Panc1 (cell line): ENCODE measurements at regions not wholly inside any gene's neighbourhood (a gene's known extent, or its start where the extent isn't known, plus 50 kb on each side); places are given as distances from the start of the nearest gene placed in this dataset.

Experiments
- ATAC-seq: fragments of 200-7000 bp; cut with Tn5 transposase; 2 replicates; pipeline ENCODE4 v1.9.1; 2020; ENCODE audit warnings: mild to moderate bottlenecking, moderate library complexity
- BruUV-seq: library from RNA; stranded (reverse); fragments of 400-500 nt; replicated peaks from 2 replicates; lab custom pipeline; 2021; lab: Mats Ljungman, UMichigan
- CTCF ChIA-PET: fragments of 300-600 bp; sonication (Branson Sonifier 250); formaldehyde crosslinking; loops from one replicate; lab custom pipeline; 2022; ENCODE audit warnings: antibody characterized with exemption; lab: Charles Lee
- POLR2A ChIA-PET: fragments of 300-600 bp; sonication (Branson Sonifier 250); formaldehyde crosslinking; loops from one replicate; lab custom pipeline; 2022; ENCODE audit warnings: antibody characterized with exemption; lab: Charles Lee
- DNase-seq: peaks from one replicate; pipeline ENCODE4 v3.0.0-alpha.2; 2010; ENCODE audit warnings: low read depth, low spot score
- H3K27ac ChIP-seq: 2 replicates; pipeline ENCODE4 v1.5.1; 2011; ENCODE audit warnings: mild to moderate bottlenecking, low read length, inconsistent platforms
- H3K27me3 ChIP-seq: fragments of 200-500 bp; sonication (Bioruptor generic); 2 replicates; pipeline ENCODE4 v1.6.0; 2014; ENCODE audit warnings: low read length, inconsistent platforms; ENCODE audit not compliant: control insufficient read depth, insufficient read depth
- H3K36me3 ChIP-seq: fragments of 200-500 bp; sonication (Bioruptor generic); 2 replicates; pipeline ENCODE4 v1.5.1; 2014; ENCODE audit warnings: inconsistent platforms, mild to moderate bottlenecking, low read length, moderate library complexity; ENCODE audit not compliant: control insufficient read depth, insufficient read depth
- H3K4me1 ChIP-seq: 2 replicates; pipeline ENCODE4 v1.5.1; 2011; ENCODE audit warnings: inconsistent platforms, mild to moderate bottlenecking, low read length, moderate library complexity; ENCODE audit not compliant: control insufficient read depth, insufficient read depth
- H3K4me3 ChIP-seq, 2 experiments: 2 replicates each; pipeline ENCODE4 v1.5.1; 2011 to 2012; ENCODE audit warnings: low read depth in 2 of 2, low read length in 2 of 2, mild to moderate bottlenecking in 2 of 2, inconsistent platforms in 1 of 2, moderate library complexity in 1 of 2
- H3K9me3 ChIP-seq: fragments of 200-500 bp; sonication (Bioruptor generic); 2 replicates; pipeline ENCODE4 v1.5.1; 2014; ENCODE audit warnings: low read depth, mild to moderate bottlenecking, inconsistent platforms, low read length, moderate library complexity; ENCODE audit not compliant: control insufficient read depth, insufficient read depth
- POLR2AphosphoS5 ChIP-seq: IDR thresholded peaks from 2 replicates; pipeline ENCODE4 v1.6.1; 2012; ENCODE audit warnings: mild to moderate bottlenecking, low read depth, low read length, moderate library complexity
- SIN3A ChIP-seq: IDR thresholded peaks from 2 replicates; pipeline ENCODE4 v1.6.1; 2012; ENCODE audit warnings: low read depth, mild to moderate bottlenecking, low read length, moderate library complexity, borderline replicate concordance; ENCODE audit not compliant: insufficient read depth
- TCF7L2 ChIP-seq: IDR thresholded peaks from 2 replicates; pipeline ENCODE4 v1.6.1; 2011; ENCODE audit warnings: mild to moderate bottlenecking, low read depth, low read length, inconsistent platforms
- in situ Hi-C: cut with HindIII; loops from 2 replicates; pipeline ENCODE4 v1.10.0; 2016; ENCODE audit warnings: low sequenced_read_pairs, low pct_unique_long_range_greater_than_20kb
- intact Hi-C: fragments of 100-400 bp; cut with micrococcal nuclease; formaldehyde crosslinking; loops from one replicate; pipeline ENCODE4 v1.10.0; 2022; ENCODE audit not compliant: unreplicated experiment
- TF ChIP-seq, protein P1 (sequence below): fragments of 450-650 bp; IDR thresholded peaks from 2 replicates; pipeline ENCODE4 v1.5.1; 2017; ENCODE audit warnings: mild to moderate bottlenecking
- TF ChIP-seq, protein P2 (sequence below), 2 experiments: IDR thresholded peaks; 2 replicates each; pipeline ENCODE4 v1.6.1; 2011 to 2012; ENCODE audit warnings: low read depth in 2 of 2, control low read depth in 1 of 2, low read length in 1 of 2, mild to moderate bottlenecking in 1 of 2, moderate library complexity in 1 of 2; ENCODE audit not compliant: insufficient read depth in 1 of 2

DNA sequence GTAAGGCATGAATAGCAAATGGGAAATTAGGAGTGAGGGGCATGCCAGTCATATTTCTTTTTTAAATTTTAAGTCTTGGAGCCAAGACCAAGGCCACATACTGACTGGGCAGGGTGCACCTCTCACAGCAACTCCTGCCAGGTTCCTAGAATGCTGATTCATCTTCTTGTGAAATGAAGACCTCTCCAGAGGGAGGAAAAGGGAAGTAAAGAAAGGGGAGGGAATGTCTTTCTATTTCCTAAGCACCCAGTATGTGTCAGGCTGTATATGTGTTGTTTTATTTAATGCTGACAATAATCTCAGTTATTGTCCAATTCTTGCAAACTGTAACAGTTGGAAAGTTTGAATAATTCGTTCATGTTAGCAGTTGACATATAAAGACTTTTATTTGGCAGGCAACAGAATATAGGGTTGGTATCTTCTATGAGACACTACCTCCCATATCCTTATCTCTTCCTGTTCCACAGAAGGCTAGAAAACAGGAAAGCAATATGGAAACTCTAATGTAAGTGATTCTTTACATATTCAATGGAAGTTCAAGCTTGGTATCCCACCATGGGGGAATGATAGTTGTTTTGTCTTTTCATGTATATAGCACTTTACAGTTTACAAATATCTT, 259.1 kb upstream of the USP24 start:
- no peak overlapping the region for H3K4me3 ChIP-seq
- TF ChIP-seq POLR2AphosphoS5 (no peak), TCF7L2 (no peak), SIN3A (no peak)
- TF ChIP-seq, protein P1, sequence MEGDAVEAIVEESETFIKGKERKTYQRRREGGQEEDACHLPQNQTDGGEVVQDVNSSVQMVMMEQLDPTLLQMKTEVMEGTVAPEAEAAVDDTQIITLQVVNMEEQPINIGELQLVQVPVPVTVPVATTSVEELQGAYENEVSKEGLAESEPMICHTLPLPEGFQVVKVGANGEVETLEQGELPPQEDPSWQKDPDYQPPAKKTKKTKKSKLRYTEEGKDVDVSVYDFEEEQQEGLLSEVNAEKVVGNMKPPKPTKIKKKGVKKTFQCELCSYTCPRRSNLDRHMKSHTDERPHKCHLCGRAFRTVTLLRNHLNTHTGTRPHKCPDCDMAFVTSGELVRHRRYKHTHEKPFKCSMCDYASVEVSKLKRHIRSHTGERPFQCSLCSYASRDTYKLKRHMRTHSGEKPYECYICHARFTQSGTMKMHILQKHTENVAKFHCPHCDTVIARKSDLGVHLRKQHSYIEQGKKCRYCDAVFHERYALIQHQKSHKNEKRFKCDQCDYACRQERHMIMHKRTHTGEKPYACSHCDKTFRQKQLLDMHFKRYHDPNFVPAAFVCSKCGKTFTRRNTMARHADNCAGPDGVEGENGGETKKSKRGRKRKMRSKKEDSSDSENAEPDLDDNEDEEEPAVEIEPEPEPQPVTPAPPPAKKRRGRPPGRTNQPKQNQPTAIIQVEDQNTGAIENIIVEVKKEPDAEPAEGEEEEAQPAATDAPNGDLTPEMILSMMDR, result no peak
- TF ChIP-seq, protein P2, sequence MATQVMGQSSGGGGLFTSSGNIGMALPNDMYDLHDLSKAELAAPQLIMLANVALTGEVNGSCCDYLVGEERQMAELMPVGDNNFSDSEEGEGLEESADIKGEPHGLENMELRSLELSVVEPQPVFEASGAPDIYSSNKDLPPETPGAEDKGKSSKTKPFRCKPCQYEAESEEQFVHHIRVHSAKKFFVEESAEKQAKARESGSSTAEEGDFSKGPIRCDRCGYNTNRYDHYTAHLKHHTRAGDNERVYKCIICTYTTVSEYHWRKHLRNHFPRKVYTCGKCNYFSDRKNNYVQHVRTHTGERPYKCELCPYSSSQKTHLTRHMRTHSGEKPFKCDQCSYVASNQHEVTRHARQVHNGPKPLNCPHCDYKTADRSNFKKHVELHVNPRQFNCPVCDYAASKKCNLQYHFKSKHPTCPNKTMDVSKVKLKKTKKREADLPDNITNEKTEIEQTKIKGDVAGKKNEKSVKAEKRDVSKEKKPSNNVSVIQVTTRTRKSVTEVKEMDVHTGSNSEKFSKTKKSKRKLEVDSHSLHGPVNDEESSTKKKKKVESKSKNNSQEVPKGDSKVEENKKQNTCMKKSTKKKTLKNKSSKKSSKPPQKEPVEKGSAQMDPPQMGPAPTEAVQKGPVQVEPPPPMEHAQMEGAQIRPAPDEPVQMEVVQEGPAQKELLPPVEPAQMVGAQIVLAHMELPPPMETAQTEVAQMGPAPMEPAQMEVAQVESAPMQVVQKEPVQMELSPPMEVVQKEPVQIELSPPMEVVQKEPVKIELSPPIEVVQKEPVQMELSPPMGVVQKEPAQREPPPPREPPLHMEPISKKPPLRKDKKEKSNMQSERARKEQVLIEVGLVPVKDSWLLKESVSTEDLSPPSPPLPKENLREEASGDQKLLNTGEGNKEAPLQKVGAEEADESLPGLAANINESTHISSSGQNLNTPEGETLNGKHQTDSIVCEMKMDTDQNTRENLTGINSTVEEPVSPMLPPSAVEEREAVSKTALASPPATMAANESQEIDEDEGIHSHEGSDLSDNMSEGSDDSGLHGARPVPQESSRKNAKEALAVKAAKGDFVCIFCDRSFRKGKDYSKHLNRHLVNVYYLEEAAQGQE (IDR thresholded peaks at IDR 0.05; ENCODE audit: insufficient read depth in 1 of 2, low read depth in 2 of 2, low read length in 1 of 2), result no peak
- no peak overlapping the region for H3K27ac ChIP-seq
- H3K9me3 ChIP-seq, result no peaks in the 10 kb centered on the region
- POLR2A ChIA-PET, result no interaction called here
- intact Hi-C loops, result loop anchor here (10.0 kb wide), 1 partner anchor 1101 kb away; the partner anchor contains the start of gene PLPP3
- no peaks in the 10 kb centered on the region for H3K36me3 ChIP-seq
- ATAC-seq, result no peak
- no peak for DNase-seq
- BruUV-seq, result no TSS peak
- H3K27me3 ChIP-seq, result no peaks in the 10 kb centered on the region
- H3K4me1 ChIP-seq, result no peaks in the 10 kb centered on the region; the same call in 1 of the 2 replicates
- in situ Hi-C loops, result no loop called here
- CTCF ChIA-PET, result no interaction called here

DNA sequence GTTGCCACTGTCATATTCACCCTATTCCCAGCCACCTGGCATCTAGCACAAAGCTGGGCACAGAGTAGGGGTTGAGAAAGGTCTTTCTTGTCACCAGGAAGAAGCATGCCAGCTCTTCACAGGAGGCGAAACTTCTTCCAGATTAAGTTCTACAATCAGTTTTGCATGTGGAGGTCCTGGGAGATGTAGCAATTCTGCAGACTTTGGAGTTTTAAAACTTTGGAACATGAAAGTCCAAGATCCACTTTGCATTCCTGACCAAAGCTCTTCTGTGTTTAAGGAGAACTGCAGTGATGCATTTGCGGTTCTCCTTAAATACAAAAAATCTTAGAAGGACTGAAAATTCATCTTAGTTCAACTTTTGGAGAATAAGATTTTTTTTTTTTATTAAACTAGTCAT, 258.5 kb upstream of the USP24 start:
- intact Hi-C loops (loop anchor here (10.0 kb wide), 1 partner anchor 1101 kb away; the partner anchor contains the start of gene PLPP3), in situ Hi-C loops (no loop called here)
- DNase-seq, result no peak
- no peaks in the 10 kb centered on the region for H3K27me3 ChIP-seq
- BruUV-seq, result no TSS peak
- ChIA-PET POLR2A (no interaction called here), CTCF (no interaction called here)
- no peak overlapping the region for H3K27ac ChIP-seq
- no peaks in the 10 kb centered on the region for H3K9me3 ChIP-seq
- H3K4me3 ChIP-seq, result no peak overlapping the region
- H3K36me3 ChIP-seq, result no peaks in the 10 kb centered on the region
- TF ChIP-seq TCF7L2, result no peak
- no peak for TF ChIP-seq SIN3A
- TF ChIP-seq, protein P2 (IDR thresholded peaks at IDR 0.05; ENCODE audit: insufficient read depth in 1 of 2, low read depth in 2 of 2, low read length in 1 of 2), result no peak
- TF ChIP-seq POLR2AphosphoS5, result no peak
- TF ChIP-seq, protein P1, result no peak
- H3K4me1 ChIP-seq, result no peaks in the 10 kb centered on the region; the same call in 1 of the 2 replicates
- ATAC-seq, result no peak
